SK-N-SH (cell line): ENCODE measurements at regions not wholly inside any gene's neighbourhood (a gene's known extent, or its start where the extent isn't known, plus 50 kb on each side); places are given as distances from the start of the nearest gene placed in this dataset.

Experiments
- CTCF ChIA-PET: fragments of 300-600, 350-600 bp; formaldehyde crosslinking; extraction: SDS; loops from one replicate; lab custom pipeline; 2021; lab: Yijun Ruan, JAX
- POLR2A ChIA-PET: fragments of 350-600 bp; sonication (Branson Sonifier 250); formaldehyde crosslinking; extraction: SDS; loops from one replicate; lab custom pipeline; 2020; ENCODE audit warnings: antibody characterized with exemption, inconsistent platforms; lab: Yijun Ruan, JAX
- DNase-seq: peaks from one replicate; pipeline ENCODE4 v3.0.0; 2012
- H2AFZ ChIP-seq: fragments of 200-600 bp; sonication (generic); 2 replicates; pipeline ENCODE4 v1.8.1; 2016; ENCODE audit warnings: antibody characterized with exemption, mild to moderate bottlenecking, low read depth
- H3F3A ChIP-seq: fragments of 200-600 bp; sonication (generic); replicated peaks from 2 replicates; pipeline ENCODE3; 2016; ENCODE audit warnings: antibody characterized with exemption, mild to moderate bottlenecking; ENCODE audit not compliant: insufficient read depth
- H3K27ac ChIP-seq, 2 experiments: fragments of 200-500 bp in 1 of 2; fragments of 200-600 bp in 1 of 2; sonication (Bioruptor generic) in 1 of 2; sonication (generic), shearing (Covaris generic) in 1 of 2; 2 replicates each; pipeline versions ENCODE4 v1.5.1 to v1.6.1; 2014 to 2016; ENCODE audit warnings: low read depth in 2 of 2, inconsistent platforms in 1 of 2, low read length in 1 of 2, mild to moderate bottlenecking in 1 of 2, mixed read lengths in 1 of 2
- H3K27me3 ChIP-seq: fragments of 200-600 bp; sonication (generic), shearing (Covaris generic); 2 replicates; pipeline ENCODE4 v1.6.1; 2016; ENCODE audit warnings: mixed run types; ENCODE audit not compliant: insufficient read depth
- H3K36me3 ChIP-seq, 2 experiments: fragments of 200-500 bp in 1 of 2; fragments of 200-600 bp in 1 of 2; sonication (Bioruptor generic) in 1 of 2; sonication (generic) in 1 of 2; replicated peaks in 1 of 2; 2 replicates each; pipeline versions ENCODE3 to v1.5.1; 2014 to 2016; ENCODE audit warnings: low read length in 1 of 2, mild to moderate bottlenecking in 1 of 2; ENCODE audit not compliant: insufficient read depth in 2 of 2, control insufficient read depth in 1 of 2
- H3K4me1 ChIP-seq, 2 experiments: fragments of 200-500 bp in 1 of 2; fragments of 200-600 bp in 1 of 2; sonication (Bioruptor generic) in 1 of 2; sonication (generic), shearing (Covaris generic) in 1 of 2; 2 replicates each; pipeline versions ENCODE4 v1.5.1 to v1.6.1; 2014 to 2016; ENCODE audit warnings: low read depth in 1 of 2, low read length in 1 of 2, mixed run types in 1 of 2; ENCODE audit not compliant: insufficient read depth in 2 of 2, control insufficient read depth in 1 of 2
- H3K4me2 ChIP-seq: fragments of 200-600 bp; sonication (generic), shearing (Covaris generic); 2 replicates; pipeline ENCODE4 v1.6.1; 2017; ENCODE audit warnings: mixed run types
- H3K4me3 ChIP-seq, 2 experiments: fragments of 200-500 bp in 1 of 2; fragments of 200-600 bp in 1 of 2; sonication (Bioruptor generic) in 1 of 2; sonication (generic), shearing (Covaris generic) in 1 of 2; 2 replicates each; pipeline versions ENCODE4 v1.5.1 to v1.8.1; 2014 to 2016; ENCODE audit warnings: low read depth in 2 of 2, inconsistent platforms in 1 of 2, low read length in 1 of 2, mild to moderate bottlenecking in 1 of 2, mixed read lengths in 1 of 2, moderate library complexity in 1 of 2
- H3K79me2 ChIP-seq: fragments of 200-600 bp; sonication (generic); 2 replicates; pipeline ENCODE4 v1.8.1; 2017; ENCODE audit warnings: mild to moderate bottlenecking; ENCODE audit not compliant: insufficient read depth
- H3K9ac ChIP-seq: fragments of 200-600 bp; sonication (generic); 2 replicates; pipeline ENCODE4 v1.6.1; 2017; ENCODE audit warnings: mixed run types
- H3K9me2 ChIP-seq: fragments of 200-600 bp; sonication (generic); 2 replicates; pipeline ENCODE4 v1.6.1; 2017; ENCODE audit warnings: mixed run types
- H3K9me3 ChIP-seq: fragments of 200-600 bp; sonication (generic); 2 replicates; pipeline ENCODE4 v1.6.1; 2017; ENCODE audit warnings: mixed run types, mild to moderate bottlenecking, moderate library complexity
- H4K20me1 ChIP-seq: fragments of 200-600 bp; sonication (generic); 2 replicates; pipeline ENCODE4 v1.6.1; 2017; ENCODE audit warnings: mild to moderate bottlenecking, mixed run types; ENCODE audit not compliant: insufficient read depth
- EP300 ChIP-seq, 2 experiments: IDR thresholded peaks; 2 replicates each; pipeline versions ENCODE4 v1.4.0 to v1.6.1; 2012; ENCODE audit warnings: borderline replicate concordance in 1 of 2, low read depth in 1 of 2, low read length in 1 of 2
- EZH2phosphoT487 ChIP-seq: fragments of 200-600 bp; sonication (generic); IDR thresholded peaks from 2 replicates; pipeline ENCODE4 v1.6.1; 2017; ENCODE audit warnings: low read depth, mixed run types, mild to moderate bottlenecking, antibody characterized with exemption, moderate library complexity, borderline replicate concordance
- GABPA ChIP-seq: IDR thresholded peaks from 2 replicates; pipeline ENCODE4 v1.4.0; 2012; ENCODE audit warnings: low read depth, mild to moderate bottlenecking
- MEF2A ChIP-seq: IDR thresholded peaks from 2 replicates; pipeline ENCODE4 v1.4.0; 2012; ENCODE audit warnings: low read depth, borderline replicate concordance
- MXI1 ChIP-seq: IDR thresholded peaks from 2 replicates; pipeline ENCODE4 v1.6.1; 2012; ENCODE audit warnings: mild to moderate bottlenecking, low read depth, low read length, improper control_type of control experiment
- NFIC ChIP-seq: IDR thresholded peaks from 2 replicates; pipeline ENCODE4 v1.4.0; 2012; ENCODE audit warnings: borderline replicate concordance
- NRF1 ChIP-seq: IDR thresholded peaks from 2 replicates; pipeline ENCODE4 v1.6.1; 2012; ENCODE audit warnings: low read depth, mild to moderate bottlenecking, low read length
- RCOR1 ChIP-seq: fragments of 150-350 bp; IDR thresholded peaks from 2 replicates; pipeline ENCODE4 v1.6.1; 2017; ENCODE audit warnings: antibody characterized with exemption, low read length
- RFX5 ChIP-seq: IDR thresholded peaks from 2 replicates; pipeline ENCODE4 v1.6.1; 2012; ENCODE audit warnings: mild to moderate bottlenecking, improper control_type of control experiment, low read length
- TAF1 ChIP-seq: IDR thresholded peaks from 2 replicates; pipeline ENCODE4 v1.6.1; 2012; ENCODE audit warnings: low read depth, mild to moderate bottlenecking, low read length, moderate library complexity, borderline replicate concordance
- TCF12 ChIP-seq: IDR thresholded peaks from 2 replicates; pipeline ENCODE4 v1.4.0; 2012
- TEAD4 ChIP-seq: IDR thresholded peaks from 2 replicates; pipeline ENCODE4 v1.4.0; 2012; ENCODE audit warnings: mild to moderate bottlenecking, borderline replicate concordance; ENCODE audit not compliant: insufficient read depth
- WGBS: methylation state at CpG from one replicate; pipeline ENCODE4 v1.1.6; 2017; ENCODE audit warnings: low lambda C conversion rate; 5-methylcytosine and 5-hydroxymethylcytosine counted together
- TF ChIP-seq, protein P1 (sequence below): IDR thresholded peaks from 2 replicates; pipeline ENCODE4 v1.4.0; 2012; ENCODE audit warnings: low read depth
- TF ChIP-seq, protein P2 (sequence below): IDR thresholded peaks from 2 replicates; pipeline ENCODE4 v1.6.1; 2012; ENCODE audit warnings: mild to moderate bottlenecking, low read depth, low read length, moderate library complexity
- TF ChIP-seq, protein P3 (sequence below): fragments of 150-350 bp; IDR thresholded peaks from 2 replicates; pipeline ENCODE4 v1.6.1; 2016; ENCODE audit warnings: mild to moderate bottlenecking, low read depth, low read length
- TF ChIP-seq, protein P4 (sequence below): fragments of 200-600 bp; sonication (generic); IDR thresholded peaks from 2 replicates; pipeline ENCODE4 v1.6.1; 2017; ENCODE audit warnings: antibody characterized with exemption, mild to moderate bottlenecking, moderate library complexity

DNA sequence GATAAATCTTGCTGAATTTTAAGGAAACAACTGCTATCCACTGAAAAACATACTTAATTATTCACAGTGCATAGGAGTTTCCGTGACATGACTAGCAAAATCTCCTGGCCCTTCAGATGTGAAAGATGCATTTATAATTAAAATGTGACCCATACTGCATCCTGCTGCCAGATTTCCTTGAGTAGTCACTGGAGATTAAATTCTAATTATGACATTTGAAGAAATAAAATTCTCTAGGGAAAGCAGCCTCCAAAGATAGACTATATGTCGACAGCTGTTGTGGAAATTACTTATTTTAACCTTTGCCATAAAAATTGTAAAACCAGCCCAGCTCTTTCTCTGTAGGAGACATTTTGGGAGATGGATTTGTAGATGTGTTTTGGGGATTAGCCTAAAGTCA lies 193.6 kb upstream of the SMC2 start:
- Histone ChIP-seq H3K36me3 (no peaks in the 10 kb centered on the region), H3K4me1 (no peaks in the 10 kb centered on the region), H2AFZ (no peak overlapping the region), H3K9me2 (no peaks in the 10 kb centered on the region), H3K79me2 (no peaks in the 10 kb centered on the region), H3K27me3 (no peaks in the 10 kb centered on the region), H3F3A (no peaks in the 10 kb centered on the region), H3K4me2 (no peak overlapping the region), H3K4me3 (no peak overlapping the region), H3K27ac (no peak overlapping the region), H4K20me1 (no peaks in the 10 kb centered on the region), H3K9ac (no peak overlapping the region), H3K9me3 (no peaks in the 10 kb centered on the region)
- ChIA-PET CTCF (no interaction called here), POLR2A (no interaction called here)
- TF ChIP-seq MEF2A: no peak
- TF ChIP-seq, protein P1, sequence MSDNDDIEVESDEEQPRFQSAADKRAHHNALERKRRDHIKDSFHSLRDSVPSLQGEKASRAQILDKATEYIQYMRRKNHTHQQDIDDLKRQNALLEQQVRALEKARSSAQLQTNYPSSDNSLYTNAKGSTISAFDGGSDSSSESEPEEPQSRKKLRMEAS: no peak
- no peak for TF ChIP-seq TEAD4
- no peak for TF ChIP-seq NRF1
- TF ChIP-seq, protein P2, sequence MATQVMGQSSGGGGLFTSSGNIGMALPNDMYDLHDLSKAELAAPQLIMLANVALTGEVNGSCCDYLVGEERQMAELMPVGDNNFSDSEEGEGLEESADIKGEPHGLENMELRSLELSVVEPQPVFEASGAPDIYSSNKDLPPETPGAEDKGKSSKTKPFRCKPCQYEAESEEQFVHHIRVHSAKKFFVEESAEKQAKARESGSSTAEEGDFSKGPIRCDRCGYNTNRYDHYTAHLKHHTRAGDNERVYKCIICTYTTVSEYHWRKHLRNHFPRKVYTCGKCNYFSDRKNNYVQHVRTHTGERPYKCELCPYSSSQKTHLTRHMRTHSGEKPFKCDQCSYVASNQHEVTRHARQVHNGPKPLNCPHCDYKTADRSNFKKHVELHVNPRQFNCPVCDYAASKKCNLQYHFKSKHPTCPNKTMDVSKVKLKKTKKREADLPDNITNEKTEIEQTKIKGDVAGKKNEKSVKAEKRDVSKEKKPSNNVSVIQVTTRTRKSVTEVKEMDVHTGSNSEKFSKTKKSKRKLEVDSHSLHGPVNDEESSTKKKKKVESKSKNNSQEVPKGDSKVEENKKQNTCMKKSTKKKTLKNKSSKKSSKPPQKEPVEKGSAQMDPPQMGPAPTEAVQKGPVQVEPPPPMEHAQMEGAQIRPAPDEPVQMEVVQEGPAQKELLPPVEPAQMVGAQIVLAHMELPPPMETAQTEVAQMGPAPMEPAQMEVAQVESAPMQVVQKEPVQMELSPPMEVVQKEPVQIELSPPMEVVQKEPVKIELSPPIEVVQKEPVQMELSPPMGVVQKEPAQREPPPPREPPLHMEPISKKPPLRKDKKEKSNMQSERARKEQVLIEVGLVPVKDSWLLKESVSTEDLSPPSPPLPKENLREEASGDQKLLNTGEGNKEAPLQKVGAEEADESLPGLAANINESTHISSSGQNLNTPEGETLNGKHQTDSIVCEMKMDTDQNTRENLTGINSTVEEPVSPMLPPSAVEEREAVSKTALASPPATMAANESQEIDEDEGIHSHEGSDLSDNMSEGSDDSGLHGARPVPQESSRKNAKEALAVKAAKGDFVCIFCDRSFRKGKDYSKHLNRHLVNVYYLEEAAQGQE: no peak
- no peak for TF ChIP-seq TCF12
- TF ChIP-seq RFX5: no peak
- TF ChIP-seq, protein P3, sequence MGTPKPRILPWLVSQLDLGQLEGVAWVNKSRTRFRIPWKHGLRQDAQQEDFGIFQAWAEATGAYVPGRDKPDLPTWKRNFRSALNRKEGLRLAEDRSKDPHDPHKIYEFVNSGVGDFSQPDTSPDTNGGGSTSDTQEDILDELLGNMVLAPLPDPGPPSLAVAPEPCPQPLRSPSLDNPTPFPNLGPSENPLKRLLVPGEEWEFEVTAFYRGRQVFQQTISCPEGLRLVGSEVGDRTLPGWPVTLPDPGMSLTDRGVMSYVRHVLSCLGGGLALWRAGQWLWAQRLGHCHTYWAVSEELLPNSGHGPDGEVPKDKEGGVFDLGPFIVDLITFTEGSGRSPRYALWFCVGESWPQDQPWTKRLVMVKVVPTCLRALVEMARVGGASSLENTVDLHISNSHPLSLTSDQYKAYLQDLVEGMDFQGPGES: no peak
- TF ChIP-seq MXI1: no peak
- TF ChIP-seq GABPA: no peak
- TF ChIP-seq NFIC: no peak
- TF ChIP-seq TAF1: no peak
- TF ChIP-seq, protein P4, sequence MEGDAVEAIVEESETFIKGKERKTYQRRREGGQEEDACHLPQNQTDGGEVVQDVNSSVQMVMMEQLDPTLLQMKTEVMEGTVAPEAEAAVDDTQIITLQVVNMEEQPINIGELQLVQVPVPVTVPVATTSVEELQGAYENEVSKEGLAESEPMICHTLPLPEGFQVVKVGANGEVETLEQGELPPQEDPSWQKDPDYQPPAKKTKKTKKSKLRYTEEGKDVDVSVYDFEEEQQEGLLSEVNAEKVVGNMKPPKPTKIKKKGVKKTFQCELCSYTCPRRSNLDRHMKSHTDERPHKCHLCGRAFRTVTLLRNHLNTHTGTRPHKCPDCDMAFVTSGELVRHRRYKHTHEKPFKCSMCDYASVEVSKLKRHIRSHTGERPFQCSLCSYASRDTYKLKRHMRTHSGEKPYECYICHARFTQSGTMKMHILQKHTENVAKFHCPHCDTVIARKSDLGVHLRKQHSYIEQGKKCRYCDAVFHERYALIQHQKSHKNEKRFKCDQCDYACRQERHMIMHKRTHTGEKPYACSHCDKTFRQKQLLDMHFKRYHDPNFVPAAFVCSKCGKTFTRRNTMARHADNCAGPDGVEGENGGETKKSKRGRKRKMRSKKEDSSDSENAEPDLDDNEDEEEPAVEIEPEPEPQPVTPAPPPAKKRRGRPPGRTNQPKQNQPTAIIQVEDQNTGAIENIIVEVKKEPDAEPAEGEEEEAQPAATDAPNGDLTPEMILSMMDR: no peak
- TF ChIP-seq EZH2phosphoT487: no peak
- TF ChIP-seq RCOR1: no peak
- TF ChIP-seq EP300 (IDR thresholded peaks at IDR 0.05; ENCODE audit: borderline replicate concordance in 1 of 2, low read depth in 1 of 2, low read length in 1 of 2): no peak
- no peak for DNase-seq
- 4% methylated on average over 2 of the region's 2 CpGs for WGBS
